ENCODE measurements at regions not wholly inside any gene's neighbourhood (a gene's known extent, or its start where the extent isn't known, plus 50 kb on each side); places are given as distances from the start of the nearest gene placed in this dataset.

DNA sequence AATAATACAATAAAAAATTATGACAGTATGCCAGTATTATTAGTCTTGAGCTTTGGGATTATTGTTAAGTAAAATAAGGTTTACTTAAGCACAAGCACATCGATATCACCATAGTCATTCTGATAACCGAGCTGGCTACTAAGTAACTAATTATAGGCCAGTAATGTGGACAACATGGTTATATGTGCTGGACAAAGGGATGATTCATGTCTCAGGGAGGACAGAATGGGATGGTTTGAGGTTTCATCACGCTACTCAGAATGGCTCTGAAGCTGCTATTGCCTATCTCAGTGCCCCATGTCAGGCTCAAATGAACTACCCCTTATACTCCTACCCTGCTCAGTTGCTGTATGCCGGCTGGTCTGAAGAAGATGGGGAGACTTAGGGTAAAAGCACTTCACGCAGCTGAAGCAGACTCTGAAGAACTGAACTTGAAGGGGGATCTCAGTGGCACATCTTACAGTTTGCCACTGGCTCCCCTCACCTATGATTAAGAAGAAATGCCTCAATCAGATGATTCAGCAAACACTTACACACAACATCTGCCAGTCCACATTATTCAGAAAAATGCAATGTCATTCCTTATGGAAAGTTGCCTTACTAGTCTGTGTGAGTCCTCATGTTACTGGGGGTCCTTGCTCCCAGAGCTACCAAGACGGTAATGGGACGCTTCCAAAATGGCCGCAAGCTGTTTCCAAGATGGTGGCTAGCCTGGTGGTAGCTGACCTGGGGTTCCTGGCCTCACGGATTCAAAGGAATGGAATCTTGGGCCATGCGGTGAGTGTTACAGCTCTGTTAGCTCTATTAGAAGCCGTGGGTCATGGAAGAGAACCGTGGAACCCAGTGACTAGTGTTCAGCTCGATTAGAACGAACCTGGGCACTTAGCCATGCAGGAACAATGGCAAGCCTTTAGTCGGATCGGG, 1098.6 kb downstream of the TAF11L14 start:
- TF ChIP-seq, protein P1, sequence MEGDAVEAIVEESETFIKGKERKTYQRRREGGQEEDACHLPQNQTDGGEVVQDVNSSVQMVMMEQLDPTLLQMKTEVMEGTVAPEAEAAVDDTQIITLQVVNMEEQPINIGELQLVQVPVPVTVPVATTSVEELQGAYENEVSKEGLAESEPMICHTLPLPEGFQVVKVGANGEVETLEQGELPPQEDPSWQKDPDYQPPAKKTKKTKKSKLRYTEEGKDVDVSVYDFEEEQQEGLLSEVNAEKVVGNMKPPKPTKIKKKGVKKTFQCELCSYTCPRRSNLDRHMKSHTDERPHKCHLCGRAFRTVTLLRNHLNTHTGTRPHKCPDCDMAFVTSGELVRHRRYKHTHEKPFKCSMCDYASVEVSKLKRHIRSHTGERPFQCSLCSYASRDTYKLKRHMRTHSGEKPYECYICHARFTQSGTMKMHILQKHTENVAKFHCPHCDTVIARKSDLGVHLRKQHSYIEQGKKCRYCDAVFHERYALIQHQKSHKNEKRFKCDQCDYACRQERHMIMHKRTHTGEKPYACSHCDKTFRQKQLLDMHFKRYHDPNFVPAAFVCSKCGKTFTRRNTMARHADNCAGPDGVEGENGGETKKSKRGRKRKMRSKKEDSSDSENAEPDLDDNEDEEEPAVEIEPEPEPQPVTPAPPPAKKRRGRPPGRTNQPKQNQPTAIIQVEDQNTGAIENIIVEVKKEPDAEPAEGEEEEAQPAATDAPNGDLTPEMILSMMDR (IDR thresholded peaks at IDR 0.05): no peak
- no peak for TF ChIP-seq ZFX (IDR thresholded peaks at IDR 0.05; ENCODE audit: borderline replicate concordance)

Data from 22Rv1 (cell line).